Gastroesophageal sphincter (tissue), 4 donors: ENCODE measurements at regions not wholly inside any gene's neighbourhood (a gene's known extent, or its start where the extent isn't known, plus 50 kb on each side); places are given as distances from the start of the nearest gene placed in this dataset.
"Not testable (repeated sequence)": the region's sequence is repeated elsewhere in the genome, so short reads cannot be mapped to it uniquely, and the experiment has no call there.

Experiments used
- ATAC-seq: fragments of 150-250 bp; one replicate; pipeline ENCODE4 v1.9.1; 2016; ENCODE audit warnings: mild to moderate bottlenecking, moderate library complexity
- H3K27ac ChIP-seq, 4 donors: fragments of 200-600 bp; sonication (generic) in 3 of 4; 1 replicate in 3 of 4; 2 replicates in 1 of 4; pipeline ENCODE4 v1.5.1; 2016 to 2019
- H3K27me3 ChIP-seq: fragments of 200-600 bp; sonication (generic); one replicate; pipeline ENCODE4 v1.5.1; 2019
- H3K36me3 ChIP-seq, 2 donors: fragments of 200-600 bp; sonication (generic); one replicate each; pipeline ENCODE4 v1.5.1; 2019; ENCODE audit warnings: control low read depth in 1 of 2
- H3K4me1 ChIP-seq, 3 donors: fragments of 200-600 bp; sonication (generic); 1 replicate in 2 of 3; 2 replicates in 1 of 3; pipeline ENCODE4 v1.5.1; 2016 to 2019; ENCODE audit warnings: control low read depth in 2 of 3
- H3K4me3 ChIP-seq, 2 donors: fragments of 200-600 bp; sonication (generic); one replicate each; pipeline ENCODE4 v1.5.1; 2019; ENCODE audit warnings: mild to moderate bottlenecking in 1 of 2, moderate library complexity in 1 of 2
- H3K9me3 ChIP-seq, 3 donors: fragments of 200-600 bp; sonication (generic); one replicate each; pipeline ENCODE4 v1.5.1; 2017 to 2019; ENCODE audit warnings: control low read depth in 2 of 3
- CTCF ChIP-seq, 4 experiments: fragments of 200-600 bp in 2 of 4; fragments of 450-650 bp in 2 of 4; sonication (generic) in 1 of 4; IDR thresholded peaks; one replicate each; pipeline ENCODE4 v1.5.1; 2017 to 2019; ENCODE audit warnings: antibody characterized with exemption in 4 of 4, mild to moderate bottlenecking in 2 of 4, moderate library complexity in 2 of 4
- EP300 ChIP-seq: sonication (generic); formaldehyde crosslinking; IDR thresholded peaks from one replicate; pipeline ENCODE4 v1.6.1; 2017; ENCODE audit warnings: antibody characterized with exemption, mild to moderate bottlenecking
- POLR2A ChIP-seq, 2 donors: fragments of 450-650 bp; IDR thresholded peaks; one replicate each; pipeline ENCODE4 v1.6.1; 2017; ENCODE audit warnings: antibody characterized with exemption in 2 of 2, mild to moderate bottlenecking in 2 of 2, moderate library complexity in 1 of 2
- POLR2AphosphoS5 ChIP-seq: sonication (generic); formaldehyde crosslinking; IDR thresholded peaks from one replicate; pipeline ENCODE4 v1.6.1; 2017; ENCODE audit warnings: antibody characterized with exemption
- WGBS, 2 donors: methylation state at CpG; one replicate each; pipeline ENCODE4 v1.1.5; 2018; ENCODE audit warnings: low coverage in 1 of 2; 5-methylcytosine and 5-hydroxymethylcytosine counted together

GRCh38 chr5:53411388-53411787 is 69.0 kb upstream of the FST start:
- no peak overlapping the region for H3K27ac ChIP-seq
- no peaks in the 10 kb centered on the region for H3K9me3 ChIP-seq
- no peaks in the 10 kb centered on the region for H3K36me3 ChIP-seq
- no peak for TF ChIP-seq POLR2A (IDR thresholded peaks at IDR 0.05)
- no peak for TF ChIP-seq EP300
- TF ChIP-seq CTCF (IDR thresholded peaks at IDR 0.05) = no peak
- TF ChIP-seq POLR2AphosphoS5 = no peak
- ATAC-seq = no peak
- H3K4me3 ChIP-seq = no peak overlapping the region
- 19 to 27% methylated on average over 1 of the region's 1 CpG for WGBS, 2 donors
- H3K4me1 ChIP-seq = no peaks in the 10 kb centered on the region
- no peaks in the 10 kb centered on the region for H3K27me3 ChIP-seq

- H3K27ac ChIP-seq = not testable (repeated sequence)
- WGBS, 2 donors = 95 to 100% methylated on average over 1 to 5 of the region's 5 CpGs
Measured at GRCh38 chr5:53412499-53412898, 67.9 kb upstream of the FST start.

GRCh38 chr5:53416144-53416738 is 64.2 kb upstream of the FST start:
- H3K27me3 ChIP-seq = no peaks in the 10 kb centered on the region
- no peaks in the 10 kb centered on the region for H3K36me3 ChIP-seq
- H3K4me3 ChIP-seq = no peak overlapping the region
- no peaks in the 10 kb centered on the region for H3K9me3 ChIP-seq
- no peaks in the 10 kb centered on the region for H3K4me1 ChIP-seq
- ATAC-seq = no peak
- no peak overlapping the region for H3K27ac ChIP-seq
- TF ChIP-seq CTCF (IDR thresholded peaks at IDR 0.05) (no peak), POLR2A (IDR thresholded peaks at IDR 0.05) (no peak), POLR2AphosphoS5 (no peak), EP300 (no peak)

More at GRCh38 chr5:53412499-53412898, 67.9 kb upstream of the FST start:
- ATAC-seq, H3K27me3 ChIP-seq, H3K9me3 ChIP-seq, H3K36me3 ChIP-seq, H3K4me1 ChIP-seq, H3K4me3 ChIP-seq: not testable (repeated sequence)

GRCh38 chr5:53418409-53418808 is 62.0 kb upstream of the FST start:
- no peaks in the 10 kb centered on the region for H3K9me3 ChIP-seq
- H3K36me3 ChIP-seq = no peaks in the 10 kb centered on the region
- H3K27me3 ChIP-seq = no peaks in the 10 kb centered on the region
- no peaks in the 10 kb centered on the region for H3K4me1 ChIP-seq
- TF ChIP-seq POLR2A (IDR thresholded peaks at IDR 0.05) (no peak), EP300 (no peak), POLR2AphosphoS5 (no peak), CTCF (IDR thresholded peaks at IDR 0.05) (no peak)
- H3K4me3 ChIP-seq = no peak overlapping the region
- no peak for ATAC-seq
- 54 to 66% methylated on average over 4 of the region's 4 CpGs for whole genome bisulfite sequencing, 2 donors
- peak overlapping the region in 1 of 4 donors; percentile 39 for H3K27ac ChIP-seq

GRCh38 chr5:53418826-53419658 is 61.4 kb upstream of the FST start:
- no peaks in the 10 kb centered on the region for H3K4me1 ChIP-seq
- H3K27me3 ChIP-seq = no peaks in the 10 kb centered on the region
- no peaks in the 10 kb centered on the region for H3K36me3 ChIP-seq
- WGBS, 2 donors = 50 to 55% methylated on average over 5 of the region's 5 CpGs
- H3K9me3 ChIP-seq = no peaks in the 10 kb centered on the region
- no peak for TF ChIP-seq POLR2A (IDR thresholded peaks at IDR 0.05)
- no peak for TF ChIP-seq CTCF (IDR thresholded peaks at IDR 0.05)
- TF ChIP-seq EP300 = no peak
- TF ChIP-seq POLR2AphosphoS5 = no peak
- peak overlapping the region in 2 of 4 donors; percentile 38 to 39 for H3K27ac ChIP-seq
- peak; percentile 78 for ATAC-seq
- H3K4me3 ChIP-seq = no peak overlapping the region
